Right hindlimb (tissue), 1 donor: ENCODE measurements at regions not wholly inside any gene's neighbourhood (a gene's known extent, or its start where the extent isn't known, plus 50 kb on each side); places are given as distances from the start of the nearest gene placed in this dataset.
"Not testable (repeated sequence)": the region's sequence is repeated elsewhere in the genome, so short reads cannot be mapped to it uniquely, and the experiment has no call there.

Experiments used
- DNase-seq: peaks from one replicate; pipeline ENCODE4 v3.0.0-alpha.2; 2018

GRCh38 chr6:27854421-27854820 lies 57.8 kb downstream of the OR2B2 start:
- no peak for DNase-seq

DNA sequence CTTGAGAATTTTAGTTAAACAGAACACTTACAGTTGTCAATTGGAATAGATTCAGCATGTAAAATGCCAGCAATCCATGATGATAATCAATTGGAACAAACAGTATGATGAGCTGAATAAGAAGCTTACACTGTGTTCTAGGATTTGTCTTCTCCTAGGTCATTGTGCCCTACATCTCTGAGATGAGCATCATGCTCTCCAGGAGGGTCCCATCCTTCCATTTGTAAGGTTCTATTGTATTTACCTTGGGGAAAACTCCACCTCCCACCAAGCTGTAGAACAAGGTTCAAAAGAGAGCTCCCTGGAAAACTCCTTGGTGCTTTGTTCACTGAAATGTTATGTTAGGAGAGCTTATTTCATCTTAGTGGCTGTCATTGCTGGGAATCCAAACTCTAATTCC lies 60.8 kb downstream of the OR2B2 start:
- no peak for DNase-seq

GRCh38 chr6:27849001-27849400 lies 63.2 kb downstream of the OR2B2 start:
- not testable (repeated sequence) for DNase-seq

- no peak for DNase-seq
These were observed 64.5 kb downstream of the OR2B2 start for GRCh38 chr6:27847706-27848105.

DNA sequence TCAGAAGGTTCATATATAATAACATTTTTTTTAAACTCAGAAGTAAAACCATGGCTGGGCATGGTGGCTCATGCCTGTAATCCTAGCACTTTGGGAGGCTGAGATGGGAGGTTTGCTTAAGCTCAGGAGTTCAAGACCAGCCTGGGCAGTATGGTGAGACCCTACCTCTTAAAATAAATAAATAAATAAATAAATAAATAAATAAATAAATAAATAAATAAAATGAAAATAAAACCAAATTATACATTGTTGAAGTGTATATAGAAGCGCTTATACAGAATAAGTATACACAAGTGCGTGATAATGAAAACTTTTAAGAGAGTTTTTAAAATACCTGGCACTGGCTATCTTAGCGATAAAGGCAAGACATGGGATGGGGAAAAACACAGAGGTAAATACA lies 71.6 kb downstream of the OR2B2 start:
- DNase-seq = no peak

- DNase-seq = peak; percentile 86
These were observed 72.3 kb downstream of the OR2B2 start for GRCh38 chr6:27839626-27840475.

DNA sequence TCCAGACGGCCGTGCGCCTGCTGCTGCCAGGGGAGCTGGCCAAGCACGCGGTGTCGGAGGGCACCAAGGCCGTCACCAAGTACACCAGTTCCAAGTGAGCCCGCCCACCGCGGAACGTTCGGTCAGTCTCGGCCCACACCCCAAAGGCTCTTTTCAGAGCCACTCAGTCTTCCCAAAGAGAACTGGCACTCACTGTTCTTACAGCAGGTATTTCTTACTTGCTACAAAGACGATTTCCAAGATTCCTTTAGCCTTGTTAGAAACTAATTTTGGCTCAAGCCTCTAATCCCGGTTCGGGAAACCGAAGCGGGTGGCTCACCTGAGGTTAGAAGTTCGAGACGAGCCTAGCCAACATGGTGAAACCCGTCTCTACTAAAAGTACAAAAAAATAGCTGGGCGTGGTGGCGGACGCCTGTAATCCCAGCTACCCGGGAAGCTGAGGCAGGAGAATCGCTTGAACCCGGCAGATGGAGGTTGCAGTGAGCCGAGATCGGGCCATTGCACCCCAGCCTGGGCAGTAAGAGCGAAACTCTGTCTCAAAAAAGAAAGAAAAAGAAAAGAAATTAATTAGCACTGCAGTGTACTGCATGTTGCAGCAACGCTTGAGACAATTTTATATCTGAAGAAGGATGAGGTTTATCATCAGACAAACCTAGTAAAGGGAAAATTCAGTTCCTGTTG lies 73.1 kb downstream of the OR2B2 start:
- peak; percentile 81 for DNase-seq

DNA sequence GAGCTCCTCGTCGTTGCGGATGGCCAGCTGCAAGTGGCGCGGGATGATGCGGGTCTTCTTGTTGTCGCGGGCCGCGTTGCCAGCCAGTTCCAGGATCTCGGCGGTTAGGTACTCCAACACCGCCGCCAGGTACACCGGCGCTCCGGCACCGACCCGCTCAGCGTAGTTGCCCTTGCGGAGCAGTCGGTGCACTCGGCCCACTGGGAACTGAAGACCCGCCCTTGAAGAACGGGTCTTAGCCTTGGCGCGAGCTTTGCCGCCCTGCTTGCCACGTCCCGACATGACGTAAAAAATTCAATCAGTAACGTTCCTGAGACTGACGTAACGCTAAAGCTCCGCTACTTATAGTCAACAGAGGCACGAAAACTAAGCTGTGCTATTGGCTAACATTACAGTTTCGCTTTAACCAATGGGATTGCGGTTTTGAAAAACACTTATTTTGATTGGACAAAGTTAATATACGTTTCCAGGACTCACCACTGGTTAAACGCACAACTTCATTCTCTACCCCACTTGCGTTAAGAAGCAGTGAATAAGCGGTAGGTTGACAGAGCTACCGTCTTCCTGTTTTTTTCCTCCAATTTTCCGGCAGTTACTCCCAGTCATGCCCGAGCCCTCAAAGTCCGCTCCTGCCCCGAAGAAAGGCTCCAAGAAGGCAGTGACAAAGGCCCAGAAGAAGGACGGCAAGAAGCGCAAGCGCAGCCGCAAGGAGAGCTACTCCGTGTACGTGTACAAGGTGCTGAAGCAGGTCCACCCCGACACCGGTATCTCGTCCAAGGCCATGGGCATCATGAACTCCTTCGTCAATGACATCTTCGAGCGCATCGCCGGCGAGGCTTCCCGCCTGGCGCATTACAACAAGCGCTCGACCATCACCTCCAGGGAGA lies 73.9 kb downstream of the OR2B2 start:
- peak; percentile 94 for DNase-seq

DNA sequence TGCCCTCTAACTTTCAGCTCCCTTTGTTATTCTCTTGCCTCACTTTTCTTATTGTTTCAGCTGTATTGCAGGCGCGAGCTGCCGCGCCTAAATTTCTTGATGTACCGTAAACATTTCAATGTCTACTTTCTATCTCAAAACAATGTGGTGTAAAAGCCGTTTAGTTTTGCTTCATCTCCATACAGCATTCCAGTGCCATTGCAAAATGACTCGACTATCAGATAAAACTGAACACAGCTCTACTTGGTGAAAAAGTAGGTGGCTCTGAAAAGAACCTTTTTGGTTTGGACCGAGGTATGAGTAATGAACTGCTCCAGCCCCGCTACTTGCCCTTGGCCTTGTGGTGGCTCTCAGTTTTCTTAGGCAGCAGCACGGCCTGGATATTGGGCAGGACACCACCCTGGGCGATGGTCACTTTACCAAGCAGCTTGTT lies 74.6 kb downstream of the OR2B2 start:
- DNase-seq = no peak

GRCh38 chr6:27836783-27837624 lies 75.2 kb downstream of the OR2B2 start:
- peak; percentile 83 for DNase-seq

GRCh38 chr6:27836141-27836782 lies 75.9 kb downstream of the OR2B2 start:
- no peak for DNase-seq

DNA sequence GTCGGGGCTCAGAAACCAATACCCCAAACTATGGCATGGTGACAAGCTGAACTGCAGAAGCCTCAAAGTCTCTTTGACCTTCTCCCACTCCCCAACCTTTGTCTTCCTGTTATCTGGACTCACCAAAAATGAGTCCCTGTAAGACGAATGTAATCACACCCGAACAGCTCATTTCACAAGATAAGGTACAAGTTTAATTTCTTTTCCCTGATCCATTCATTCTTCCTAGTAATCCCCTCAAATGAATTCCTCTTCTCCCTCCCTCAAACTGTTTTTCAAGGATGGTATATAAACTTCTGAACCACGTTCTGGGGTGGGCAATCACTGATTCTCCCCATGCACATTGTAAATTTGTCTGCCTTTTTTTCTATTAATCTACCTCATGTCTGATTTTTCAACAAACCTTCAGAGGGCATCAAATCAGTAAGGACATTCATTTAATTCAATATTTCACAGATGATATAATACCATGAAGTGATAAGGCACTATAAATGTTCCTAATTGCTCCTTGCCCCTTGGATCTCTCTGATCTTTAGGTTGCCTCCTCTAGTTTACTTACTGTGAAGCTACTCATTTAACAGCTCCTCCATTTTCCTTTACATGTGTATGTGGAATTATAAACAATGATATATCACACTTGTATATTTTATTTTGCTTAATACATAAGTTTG lies 77.2 kb downstream of the OR2B2 start:
- no peak for DNase-seq

- no peak for DNase-seq
These were observed 77.8 kb downstream of the OR2B2 start for GRCh38 chr6:27834384-27834783.

DNA sequence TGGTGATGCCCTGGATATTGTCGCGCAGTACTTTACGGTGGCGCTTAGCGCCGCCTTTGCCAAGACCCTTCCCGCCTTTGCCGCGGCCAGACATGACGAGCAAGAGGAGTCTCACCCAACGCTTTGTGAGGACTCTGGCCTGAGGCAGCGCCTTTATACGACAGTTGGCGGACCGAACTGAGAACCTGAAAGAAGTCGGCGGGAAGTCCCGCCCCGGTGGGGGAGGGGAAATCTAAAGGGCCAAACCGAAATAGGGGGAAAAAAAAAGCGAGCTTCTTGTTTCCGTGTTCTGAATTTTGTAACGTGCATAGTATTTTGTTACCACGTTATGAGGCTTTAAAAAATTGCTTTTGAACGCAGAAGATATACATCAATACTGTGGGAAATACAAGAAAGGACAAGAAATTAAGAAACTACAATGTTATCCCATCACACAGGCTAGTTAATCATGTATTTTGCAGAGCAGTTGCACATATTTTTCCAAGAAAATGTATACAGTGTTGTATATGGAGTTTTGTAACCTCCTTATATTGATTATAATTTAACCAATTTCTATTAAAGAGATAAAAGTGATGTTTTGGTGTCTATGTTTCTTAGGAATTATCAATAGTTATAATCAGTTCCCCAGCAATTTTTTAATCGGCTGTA lies 80.6 kb downstream of the OR2B2 start:
- DNase-seq = peak; percentile 74

DNA sequence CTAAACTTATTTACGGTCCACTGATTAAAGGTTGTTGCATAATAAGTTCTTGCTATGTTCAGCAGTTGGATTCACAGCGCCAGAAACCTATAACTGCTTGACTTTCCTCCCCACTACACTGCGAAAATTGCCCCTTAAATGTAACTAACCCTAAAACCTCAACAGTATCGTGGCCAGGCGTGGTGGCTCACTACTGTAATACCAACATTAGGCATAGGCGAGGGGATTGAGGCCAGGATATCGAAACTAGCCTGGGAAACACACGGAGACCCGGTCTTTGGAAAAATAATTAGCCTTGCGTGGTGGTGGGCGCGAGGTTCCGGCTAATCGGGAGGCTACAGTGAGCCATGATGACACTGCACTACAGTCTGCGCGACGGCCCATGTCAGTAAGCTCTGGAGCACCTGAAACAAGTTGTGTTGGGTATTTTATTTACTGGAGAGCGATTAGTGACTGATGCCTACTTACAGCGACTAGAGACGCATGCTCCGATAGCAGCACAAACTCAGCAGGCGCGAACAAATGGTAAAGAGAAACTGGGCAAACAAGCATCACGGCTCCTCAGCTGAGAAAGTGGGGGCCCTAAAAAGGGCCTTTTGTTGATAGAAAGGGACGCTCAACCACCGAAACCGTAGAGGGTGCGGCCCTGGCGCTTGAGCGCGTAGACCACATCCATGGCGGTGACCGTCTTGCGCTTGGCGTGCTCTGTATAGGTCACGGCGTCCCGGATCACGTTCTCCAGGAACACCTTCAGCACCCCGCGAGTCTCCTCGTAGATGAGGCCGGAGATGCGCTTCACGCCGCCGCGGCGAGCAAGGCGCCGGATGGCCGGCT lies 81.4 kb downstream of the OR2B2 start:
- DNase-seq = peak; percentile 44

GRCh38 chr6:27830212-27830599 lies 82.0 kb downstream of the OR2B2 start:
- DNase-seq = no peak

DNA sequence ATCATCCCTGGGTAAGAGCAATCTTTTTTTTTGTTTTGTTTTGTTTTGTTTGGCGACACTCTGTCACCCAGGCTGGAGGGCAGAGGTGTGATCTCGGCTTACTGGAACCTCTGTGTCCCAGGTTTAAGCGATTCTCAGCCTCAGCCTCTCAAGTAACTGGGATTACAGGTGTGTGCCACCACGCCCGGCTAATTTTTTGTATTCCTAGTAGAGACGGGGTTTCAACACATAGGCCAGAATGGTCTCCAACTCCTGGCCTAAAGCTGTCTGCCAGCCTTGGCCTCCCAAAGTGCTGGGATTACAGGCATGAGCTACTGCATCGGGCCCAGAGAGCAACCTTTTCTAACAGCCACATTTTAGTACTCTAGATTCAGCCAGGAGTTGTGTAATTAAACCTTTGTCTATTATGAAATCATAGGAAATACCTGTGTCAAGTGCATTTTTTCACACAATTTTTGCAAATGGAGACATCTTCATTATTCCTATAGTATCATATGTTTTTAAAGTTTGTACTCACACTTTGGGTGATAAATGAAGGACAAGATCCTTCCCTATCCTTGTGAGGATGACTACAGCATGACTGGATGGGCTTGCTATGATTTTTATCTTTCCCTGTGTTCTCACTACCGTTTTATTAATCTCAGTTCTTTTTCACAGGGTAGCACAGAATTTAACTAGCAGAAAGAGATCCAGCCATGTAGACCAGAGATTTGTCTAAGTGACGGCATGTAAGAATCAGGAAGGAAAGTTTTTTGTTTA lies 82.6 kb downstream of the OR2B2 start:
- no peak for DNase-seq

DNA sequence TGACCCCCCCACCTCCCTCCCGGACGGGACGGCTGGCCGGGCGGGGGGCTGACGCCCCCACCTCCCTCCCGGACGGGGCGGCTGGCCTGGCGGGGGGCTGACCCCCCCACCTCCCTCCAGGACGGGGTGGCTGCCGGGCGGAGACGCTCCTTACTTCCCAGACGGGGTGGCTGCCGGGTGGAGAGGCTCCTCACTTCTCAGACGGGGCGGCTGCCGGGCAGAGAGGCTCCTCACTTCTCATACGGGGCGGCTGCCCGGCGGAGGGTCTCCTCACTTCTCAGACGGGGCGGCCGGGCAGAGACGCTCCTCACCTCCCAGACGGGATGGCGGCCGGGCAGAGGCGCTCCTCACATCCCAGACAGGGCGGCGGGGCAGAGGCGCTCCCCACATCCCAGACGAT lies 84.7 kb downstream of the OR2B2 start:
- DNase-seq = not testable (repeated sequence)

DNA sequence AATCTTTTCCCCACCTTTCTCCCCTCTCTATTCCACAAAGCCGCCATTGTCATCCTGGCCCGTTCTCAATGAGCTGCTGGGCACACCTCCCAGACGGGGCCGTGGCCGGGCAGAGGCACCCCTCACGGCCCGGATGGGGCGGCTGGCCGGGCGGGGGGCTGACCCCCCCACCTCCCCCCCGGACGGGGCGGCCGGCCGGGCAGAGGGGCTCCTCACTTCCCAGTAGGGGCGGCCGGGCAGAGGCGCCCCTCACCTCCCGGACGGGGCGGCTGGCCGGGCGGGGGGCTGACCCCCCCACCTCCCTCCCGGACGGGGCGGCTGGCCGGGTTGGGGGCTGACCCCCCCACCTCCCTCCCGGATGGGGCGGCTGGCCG lies 85.6 kb downstream of the OR2B2 start:
- not testable (repeated sequence) for DNase-seq
